Caco-2 (cell line): ENCODE measurements at regions not wholly inside any gene's neighbourhood (a gene's known extent, or its start where the extent isn't known, plus 50 kb on each side); places are given as distances from the start of the nearest gene placed in this dataset.

Experiments used
- BruUV-seq: library from RNA; stranded (reverse); fragments of 400-500 nt; replicated peaks from 2 replicates; lab custom pipeline; 2021; lab: Mats Ljungman, UMichigan
- CTCF ChIA-PET: fragments of 300-600 bp; sonication (Branson Sonifier 250); formaldehyde crosslinking; loops from one replicate; lab custom pipeline; 2022; ENCODE audit warnings: antibody characterized with exemption; lab: Charles Lee
- POLR2A ChIA-PET: fragments of 300-600 bp; sonication (Branson Sonifier 250); formaldehyde crosslinking; loops from one replicate; lab custom pipeline; 2022; ENCODE audit warnings: antibody characterized with exemption; lab: Charles Lee
- DNase-seq, 2 experiments: peaks; one replicate each; pipeline versions ENCODE4 v3.0.0 to v3.0.0-alpha.2; 2020 to 2022
- H3K27me3 ChIP-seq: replicated peaks from 2 replicates; pipeline ENCODE4 v1.6.0; 2011; ENCODE audit warnings: low read length; ENCODE audit not compliant: control insufficient read depth, insufficient read depth
- H3K36me3 ChIP-seq: 2 replicates; pipeline ENCODE4 v1.5.1; 2011; ENCODE audit warnings: low read length; ENCODE audit not compliant: control insufficient read depth, insufficient read depth
- H3K4me1 ChIP-seq: fragments of 250-450 bp; sonication (Bioruptor Pico); 2 replicates; pipeline ENCODE4 v1.5.1; 2020; ENCODE audit warnings: mild to moderate bottlenecking
- H3K4me3 ChIP-seq: 2 replicates; pipeline ENCODE4 v1.5.1; 2011; ENCODE audit warnings: low read depth, mild to moderate bottlenecking, control low read depth, low read length
- H3K9me3 ChIP-seq: fragments of 250-450 bp; sonication (Bioruptor Pico); 2 replicates; pipeline ENCODE4 v1.5.1; 2020; ENCODE audit warnings: mild to moderate bottlenecking, moderate library complexity
- H3K27ac Mint-ChIP-seq: one replicate; pipeline ENCODE4 v1.8.0; 2022; ENCODE audit warnings: mixed read lengths; ENCODE audit not compliant: unreplicated experiment
- H3K27me3 Mint-ChIP-seq: one replicate; pipeline ENCODE4 v1.8.0; 2022; ENCODE audit warnings: mixed read lengths; ENCODE audit not compliant: insufficient read depth, unreplicated experiment
- H3K36me3 Mint-ChIP-seq: one replicate; pipeline ENCODE4 v1.8.0; 2022; ENCODE audit warnings: mild to moderate bottlenecking, mixed read lengths; ENCODE audit not compliant: insufficient read depth, unreplicated experiment
- H3K4me1 Mint-ChIP-seq: one replicate; pipeline ENCODE4 v1.8.0; 2022; ENCODE audit warnings: low read depth, mixed read lengths; ENCODE audit not compliant: unreplicated experiment
- H3K4me3 Mint-ChIP-seq: one replicate; pipeline ENCODE4 v1.8.0; 2022; ENCODE audit warnings: mild to moderate bottlenecking, moderate library complexity, mixed read lengths; ENCODE audit not compliant: unreplicated experiment
- H3K9me3 Mint-ChIP-seq: one replicate; pipeline ENCODE4 v1.8.0; 2022; ENCODE audit warnings: mixed read lengths; ENCODE audit not compliant: unreplicated experiment
- CTCF ChIP-seq, 2 experiments: fragments of 200-600 bp in 1 of 2; IDR thresholded peaks; 1 replicate in 1 of 2; 2 replicates in 1 of 2; pipeline versions ENCODE4 v1.5.1 to v1.8.0; 2011 to 2022; ENCODE audit warnings: antibody characterized with exemption in 1 of 2, control low read depth in 1 of 2, inconsistent platforms in 1 of 2, low read depth in 1 of 2, low read length in 1 of 2, mild to moderate bottlenecking in 1 of 2, moderate library complexity in 1 of 2; ENCODE audit not compliant: insufficient read depth in 1 of 2, severe bottlenecking in 1 of 2, unreplicated experiment in 1 of 2
- intact Hi-C: fragments of 100-400 bp; cut with micrococcal nuclease; formaldehyde crosslinking; loops from one replicate; pipeline ENCODE4 v1.10.0; 2022; ENCODE audit not compliant: unreplicated experiment

- Mint-ChIP-seq H3K9me3 (no peaks in the 10 kb centered on the region), H3K27ac (no peak overlapping the region), H3K4me3 (no peak overlapping the region), H3K36me3 (no peaks in the 10 kb centered on the region), H3K27me3 (no peaks in the 10 kb centered on the region), H3K4me1 (peaks cover 14% of the 10 kb centered on the region)
- no peak for DNase-seq
- Histone ChIP-seq H3K4me3 (no peak overlapping the region), H3K36me3 (no peaks in the 10 kb centered on the region), H3K27me3 (no peaks in the 10 kb centered on the region), H3K9me3 (no peaks in the 10 kb centered on the region), H3K4me1 (peaks cover 10% of the 10 kb centered on the region; the same call in 1 of the 2 replicates)
- BruUV-seq = no TSS peak
- ChIA-PET POLR2A (no interaction called here), CTCF (interaction anchor here (0.7 to 2.8 kb wide), 3 partner anchors 8 to 25 kb away, joined by 3 to 13 read pairs (median 11); no protein-coding TSS in a partner anchor)
- intact Hi-C loops = loop anchor here (5.0 to 10.0 kb wide), 4 partner anchors 171 to 671 kb away; partner anchors contain the start of gene KATNAL1
- no peak for TF ChIP-seq CTCF (IDR thresholded peaks at IDR 0.05; ENCODE audit: insufficient read depth in 1 of 2, low read depth in 1 of 2, low read length in 1 of 2, severe bottlenecking in 1 of 2, unreplicated experiment in 1 of 2)
These were observed 173.4 kb downstream of the KATNAL1 start for GRCh38 chr13:30133996-30134395.

- no peaks in the 10 kb centered on the region for H3K27me3 Mint-ChIP-seq
- H3K4me1 Mint-ChIP-seq = peaks cover 14% of the 10 kb centered on the region
- CTCF ChIA-PET = interaction anchor here (0.7 to 2.8 kb wide), 3 partner anchors 9 to 25 kb away, joined by 3 to 13 read pairs (median 11); no protein-coding TSS in a partner anchor
- Histone ChIP-seq H3K4me1 (peaks cover 10% of the 10 kb centered on the region; the same call in 1 of the 2 replicates), H3K27me3 (no peaks in the 10 kb centered on the region), H3K9me3 (no peaks in the 10 kb centered on the region), H3K36me3 (no peaks in the 10 kb centered on the region), H3K4me3 (no peak overlapping the region)
- POLR2A ChIA-PET = no interaction called here
- no peak overlapping the region for H3K4me3 Mint-ChIP-seq
- no TSS peak for BruUV-seq
- no peaks in the 10 kb centered on the region for H3K36me3 Mint-ChIP-seq
- no peak overlapping the region for H3K27ac Mint-ChIP-seq
- DNase-seq = no peak
- H3K9me3 Mint-ChIP-seq = no peaks in the 10 kb centered on the region
- intact Hi-C loops = loop anchor here (5.0 to 10.0 kb wide), 4 partner anchors 171 to 671 kb away; partner anchors contain the start of gene KATNAL1
- TF ChIP-seq CTCF (IDR thresholded peaks at IDR 0.05; ENCODE audit: insufficient read depth in 1 of 2, low read depth in 1 of 2, low read length in 1 of 2, severe bottlenecking in 1 of 2, unreplicated experiment in 1 of 2) = no peak
These were observed 173.8 kb downstream of the KATNAL1 start for GRCh38 chr13:30133554-30133912.

DNA sequence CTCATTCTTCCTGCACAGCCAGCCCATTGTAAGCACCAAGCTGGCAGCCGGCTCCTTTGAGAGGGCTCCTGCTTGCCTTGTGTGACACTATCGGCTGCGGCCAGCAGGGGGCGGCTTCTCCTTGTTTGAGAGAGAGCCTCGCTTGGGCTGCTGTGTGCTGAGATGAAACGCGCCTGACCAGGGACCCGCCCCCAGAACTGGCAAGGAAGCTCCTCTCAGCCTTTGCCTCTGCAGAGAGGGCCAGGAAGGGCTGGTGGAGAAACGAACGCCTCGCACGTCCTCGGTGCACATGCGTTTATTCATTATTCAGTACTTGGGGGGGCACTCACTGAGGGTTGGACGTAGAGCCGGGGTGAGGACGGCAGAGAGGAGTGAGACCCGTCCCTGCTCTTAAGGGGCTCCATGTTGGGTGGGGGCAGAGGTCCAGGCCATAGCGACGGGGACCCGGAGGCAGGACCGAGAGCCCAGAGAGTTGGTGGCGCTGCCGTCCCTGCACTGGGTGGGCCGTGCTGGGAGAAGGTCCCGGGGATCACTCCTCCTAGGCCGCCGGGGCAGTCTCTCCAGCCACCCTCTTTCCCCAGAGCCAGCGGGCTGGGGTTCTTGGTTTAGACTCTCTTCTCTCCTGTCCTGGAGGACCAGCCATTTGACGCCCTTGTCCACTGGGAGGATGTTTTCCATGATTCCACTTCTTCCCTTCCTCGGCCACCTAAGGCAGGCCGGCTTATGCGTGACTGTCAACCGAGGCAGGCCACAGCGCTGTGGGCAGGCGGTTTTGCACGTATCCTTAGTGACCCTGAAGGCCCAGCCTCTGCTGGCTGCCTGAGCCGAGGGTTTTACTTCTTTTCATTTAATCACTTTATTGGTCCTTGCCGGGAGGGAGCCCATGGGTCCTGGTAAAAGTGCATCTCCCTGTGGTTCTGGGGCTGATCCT lies 174.5 kb downstream of the KATNAL1 start:
- no peak overlapping the region for H3K27ac Mint-ChIP-seq
- H3K27me3 ChIP-seq = no peaks in the 10 kb centered on the region
- ChIA-PET POLR2A (no interaction called here), CTCF (interaction anchor here (0.6 to 2.8 kb wide), 21 partner anchors 9 to 1647 kb away, joined by 3 to 13 read pairs (median 4); no protein-coding TSS in a partner anchor)
- intact Hi-C loops = loop anchor here (1.0 to 10.0 kb wide), 6 partner anchors 25 to 672 kb away; partner anchors contain the start of gene KATNAL1
- H3K9me3 Mint-ChIP-seq = no peaks in the 10 kb centered on the region
- H3K4me1 ChIP-seq = peaks cover 5% of the 10 kb centered on the region; the same call in 1 of the 2 replicates
- H3K27me3 Mint-ChIP-seq = no peaks in the 10 kb centered on the region
- H3K4me3 ChIP-seq = no peak overlapping the region
- peak; percentile 94 to 96 for DNase-seq
- no TSS peak for BruUV-seq
- H3K36me3 Mint-ChIP-seq = no peaks in the 10 kb centered on the region
- H3K4me1 Mint-ChIP-seq = peaks cover 12% of the 10 kb centered on the region
- H3K4me3 Mint-ChIP-seq = no peak overlapping the region
- peak; percentile 92 to 95 for TF ChIP-seq CTCF (IDR thresholded peaks at IDR 0.05; ENCODE audit: insufficient read depth in 1 of 2, low read depth in 1 of 2, low read length in 1 of 2, severe bottlenecking in 1 of 2, unreplicated experiment in 1 of 2)
- H3K36me3 ChIP-seq = no peaks in the 10 kb centered on the region
- no peaks in the 10 kb centered on the region for H3K9me3 ChIP-seq
